GM19023 (cell line): ENCODE measurements at regions not wholly inside any gene's neighbourhood (a gene's known extent, or its start where the extent isn't known, plus 50 kb on each side); places are given as distances from the start of the nearest gene placed in this dataset.

ENCODE experiments used
- ATAC-seq: cut with Tn5 transposase; IDR thresholded peaks from one replicate; pipeline ENCODE4 v1.9.1; 2021; ENCODE audit warnings: mild to moderate bottlenecking, moderate library complexity; ENCODE audit not compliant: unreplicated experiment

GRCh38 chr1:103854279-103854678, 104.6 kb downstream of the AMY1C start:
- ATAC-seq = no peak

DNA sequence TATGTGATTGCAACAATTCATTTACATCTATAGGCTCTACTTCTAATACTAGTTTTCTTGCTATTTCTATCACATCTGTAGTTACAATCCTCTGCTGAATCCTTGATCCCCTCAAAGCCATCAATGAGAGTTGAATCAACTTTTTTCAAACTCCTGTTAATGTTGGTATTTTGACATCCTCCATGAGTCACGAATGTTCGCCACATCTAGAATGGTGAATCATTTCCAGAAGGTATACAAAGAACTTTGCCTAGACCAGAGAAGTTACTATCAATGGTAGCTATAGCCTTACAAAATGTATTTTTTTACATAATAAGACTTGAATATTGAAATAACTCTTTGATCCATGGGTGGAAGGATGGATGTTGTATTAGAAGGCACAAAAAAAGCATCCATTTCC, 110.0 kb downstream of the AMY1C start:
- ATAC-seq = no peak

DNA sequence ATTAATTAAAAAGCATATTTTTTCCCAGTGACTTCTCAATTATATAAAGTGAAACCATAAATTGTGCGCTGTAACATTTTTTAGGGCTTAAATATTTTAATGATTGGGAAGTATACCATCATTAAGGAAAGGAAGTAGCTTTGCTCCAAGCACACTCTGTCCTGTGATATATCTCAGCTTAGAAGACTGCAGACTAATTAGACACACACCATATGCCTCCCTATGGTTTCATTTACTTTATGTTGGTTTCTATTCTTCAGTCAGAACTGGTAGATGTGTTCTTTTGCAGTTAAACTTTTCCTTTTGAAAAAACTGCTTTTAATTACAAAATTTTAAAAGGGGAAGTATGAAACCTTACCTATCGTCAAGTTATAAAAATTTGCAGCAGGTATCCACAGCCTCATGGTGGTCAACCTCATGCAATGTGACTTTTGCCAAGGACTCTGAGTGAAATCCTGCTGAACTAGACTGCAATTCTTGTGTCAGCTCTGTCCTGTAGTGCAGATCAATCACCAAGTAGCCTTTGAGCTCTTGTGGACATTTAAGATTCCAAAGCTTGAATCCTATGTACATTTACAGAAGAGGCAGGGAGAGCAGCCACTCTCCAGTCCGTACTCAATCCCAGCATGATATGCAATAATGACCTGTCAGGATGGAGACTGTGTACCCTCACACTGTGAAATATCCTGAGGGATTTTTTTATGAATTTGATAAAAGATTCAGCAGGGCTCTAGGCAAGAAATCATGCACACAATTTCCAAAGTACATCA, 149.1 kb downstream of the AMY1C start:
- no peak for ATAC-seq

GRCh38 chr1:103900005-103900404, 150.3 kb downstream of the AMY1C start:
- ATAC-seq = no peak

DNA sequence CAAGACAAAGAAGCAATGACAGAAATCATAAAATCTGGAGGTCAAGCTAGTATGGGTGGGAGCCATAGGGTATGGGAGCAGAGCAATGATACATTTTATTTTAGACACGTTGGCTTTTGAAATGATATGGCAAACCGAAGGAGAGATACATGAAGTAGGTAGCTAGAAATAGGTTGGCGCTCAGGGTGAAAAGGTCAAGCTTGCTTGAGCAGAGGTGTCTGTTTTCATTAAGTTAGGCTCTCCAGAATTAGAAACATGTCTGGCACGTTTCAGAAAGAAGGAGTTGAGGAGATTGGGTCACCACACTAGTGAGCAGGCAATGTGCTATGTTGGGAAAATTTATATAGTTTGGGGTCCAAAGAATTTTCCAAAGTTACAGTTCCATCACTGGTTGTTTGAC, 151.4 kb downstream of the AMY1C start:
- ATAC-seq = no peak

DNA sequence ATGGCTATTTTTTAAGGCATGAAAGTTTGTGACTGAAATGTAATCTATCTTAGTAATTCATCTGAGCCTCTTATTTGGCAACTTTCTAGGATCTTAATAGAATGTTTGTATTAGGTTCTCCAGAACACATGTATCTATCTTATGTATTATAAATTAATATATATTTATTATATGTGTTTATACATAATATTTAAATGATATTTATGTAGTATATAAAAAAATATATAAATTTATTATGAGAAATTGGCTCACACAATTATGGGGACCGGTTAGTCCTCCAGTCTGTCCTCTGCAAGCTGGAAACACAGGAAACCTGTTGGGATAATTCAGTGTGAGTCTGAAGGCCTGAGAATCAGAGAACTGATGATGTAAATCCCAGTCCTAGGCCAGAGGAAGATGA, 155.7 kb downstream of the AMY1C start:
- no peak for ATAC-seq

DNA sequence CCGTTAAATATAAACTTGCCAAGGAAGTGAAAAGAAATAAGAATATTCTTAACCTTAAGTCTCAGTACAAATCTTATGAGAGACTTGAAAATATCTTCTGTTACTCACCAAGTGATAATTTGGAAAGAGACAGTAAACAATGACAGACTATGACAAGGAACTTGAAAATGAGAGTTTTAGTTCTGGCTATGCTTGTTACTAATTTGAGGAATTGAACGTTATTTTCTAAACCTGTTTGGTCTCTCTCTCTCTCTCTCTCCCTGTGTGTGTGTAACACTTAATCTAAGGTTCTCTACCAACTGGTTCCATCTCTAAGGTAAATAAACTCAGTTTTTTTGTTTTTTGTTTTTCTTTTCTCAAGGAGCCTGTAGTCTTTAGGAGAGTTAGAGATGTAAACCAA, 161.8 kb downstream of the AMY1C start:
- ATAC-seq = no peak

GRCh38 chr1:103917795-103918194, 168.1 kb downstream of the AMY1C start:
- no peak for ATAC-seq

GRCh38 chr1:103931891-103932290, 182.2 kb downstream of the AMY1C start:
- ATAC-seq = no peak

GRCh38 chr1:103937763-103938357, 188.2 kb downstream of the AMY1C start:
- ATAC-seq = peak; percentile 87

GRCh38 chr1:103941086-103941485, 191.4 kb downstream of the AMY1C start:
- ATAC-seq = no peak

DNA sequence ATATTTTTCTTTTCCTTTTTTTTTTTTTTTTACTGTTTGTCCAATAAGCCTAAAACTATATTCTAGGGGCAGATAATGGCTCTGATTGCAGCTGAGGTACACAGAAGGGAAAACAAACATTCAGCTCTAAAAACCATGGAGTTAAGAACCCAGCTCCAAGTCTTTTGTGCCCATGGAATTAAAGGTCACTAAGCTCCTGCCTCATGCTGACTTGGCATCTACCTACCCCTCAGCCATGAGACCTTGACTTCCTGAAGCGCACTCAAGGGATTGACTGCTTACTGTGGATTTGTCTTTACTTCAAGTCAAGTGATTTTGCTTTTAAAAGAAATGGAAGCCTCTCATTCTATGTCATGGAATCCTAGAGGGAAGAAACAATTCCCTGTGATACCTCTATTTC, 192.3 kb downstream of the AMY1C start:
- no peak for ATAC-seq

DNA sequence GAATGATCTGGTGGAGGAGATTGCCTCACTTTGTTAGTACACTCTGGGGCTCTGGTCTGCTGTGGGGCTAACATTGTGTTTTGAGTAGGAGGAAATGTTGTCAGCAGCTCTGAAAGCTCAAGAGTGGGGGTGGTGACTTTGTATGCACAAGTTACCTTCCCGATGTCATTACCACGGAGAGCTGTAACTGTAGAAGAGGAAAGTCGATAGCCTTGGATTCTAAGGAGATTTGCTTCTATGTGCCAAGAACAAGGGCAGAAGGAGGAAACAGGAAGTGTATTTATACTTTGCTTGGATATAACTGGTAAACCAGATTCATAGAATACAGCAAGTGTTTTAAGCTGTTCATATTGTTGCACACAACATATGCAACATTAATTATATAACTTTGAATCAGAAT, 196.1 kb downstream of the AMY1C start:
- ATAC-seq = no peak

DNA sequence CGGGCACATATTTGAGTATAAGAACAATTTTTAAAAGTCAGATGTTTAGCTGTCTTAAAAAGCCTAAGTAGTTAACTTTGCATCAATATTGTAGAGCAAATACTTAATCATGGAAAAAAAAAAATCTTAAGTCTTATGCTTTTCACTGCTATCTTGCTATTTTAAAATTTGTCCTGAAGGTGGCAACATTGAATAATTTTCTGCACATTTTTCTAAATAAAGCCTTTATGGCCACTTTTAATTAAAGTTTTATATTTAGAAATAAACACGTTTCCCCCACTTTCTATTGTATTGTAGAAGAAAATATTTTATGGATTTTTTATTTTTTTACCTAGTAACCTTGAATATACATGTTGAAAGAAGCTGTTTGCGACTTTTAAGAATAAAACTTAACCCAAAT, 198.8 kb downstream of the AMY1C start:
- ATAC-seq = no peak

DNA sequence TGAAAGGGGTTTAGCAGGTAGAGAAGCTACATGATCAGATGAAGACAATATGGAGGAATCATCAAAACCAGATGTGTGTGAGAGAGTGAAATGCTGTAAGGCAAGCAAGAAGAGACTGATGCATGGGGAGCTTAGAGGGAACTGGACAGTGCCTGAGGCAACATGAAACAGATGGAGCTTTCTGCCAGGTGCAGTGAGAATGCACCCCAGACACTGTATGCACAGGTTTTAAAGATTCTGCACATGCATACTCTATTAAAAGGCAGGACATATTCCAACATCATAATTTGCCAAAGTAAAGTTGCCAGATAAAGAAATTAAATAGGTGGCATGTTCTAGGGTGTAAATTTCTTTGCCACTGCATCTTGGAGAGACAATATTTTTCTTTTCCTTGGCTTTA, 200.1 kb downstream of the AMY1C start:
- no peak for ATAC-seq

DNA sequence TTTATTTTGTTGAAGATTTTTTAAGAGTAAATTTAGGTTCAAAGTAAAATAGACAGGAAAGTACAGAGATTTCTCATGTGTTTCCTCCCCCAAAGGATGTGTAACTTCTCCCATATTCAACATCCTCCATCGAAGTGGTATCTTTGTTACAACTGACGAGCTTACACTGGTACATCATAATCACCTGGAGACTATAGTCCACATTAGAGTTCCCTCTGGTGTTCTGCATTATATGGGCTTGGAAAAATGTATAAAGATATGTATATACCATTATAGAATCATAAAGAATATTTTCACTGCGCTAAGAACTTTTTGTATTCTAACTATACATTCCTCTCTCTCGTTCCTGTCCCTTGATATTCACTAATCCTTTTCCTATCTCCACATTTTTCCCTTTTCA, 203.7 kb downstream of the AMY1C start:
- no peak for ATAC-seq

DNA sequence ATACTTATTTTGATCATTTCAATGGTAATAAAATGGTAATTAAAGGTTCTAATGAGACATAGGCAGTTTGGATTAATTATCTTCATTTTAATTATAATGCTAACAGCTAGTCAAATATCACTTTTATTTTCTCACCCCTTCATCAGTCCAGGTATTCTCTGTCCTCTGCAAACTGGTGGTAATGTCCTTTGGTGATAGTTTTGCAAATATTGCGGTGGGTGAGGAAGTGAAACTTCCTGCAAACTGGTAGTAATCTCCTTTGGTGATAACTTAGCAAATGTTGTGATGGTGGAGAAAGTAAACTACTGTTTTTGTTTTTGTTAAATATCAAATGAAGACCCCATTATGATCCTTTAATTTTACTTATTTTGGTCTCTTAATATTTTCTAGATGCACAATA, 209.0 kb downstream of the AMY1C start:
- no peak for ATAC-seq

DNA sequence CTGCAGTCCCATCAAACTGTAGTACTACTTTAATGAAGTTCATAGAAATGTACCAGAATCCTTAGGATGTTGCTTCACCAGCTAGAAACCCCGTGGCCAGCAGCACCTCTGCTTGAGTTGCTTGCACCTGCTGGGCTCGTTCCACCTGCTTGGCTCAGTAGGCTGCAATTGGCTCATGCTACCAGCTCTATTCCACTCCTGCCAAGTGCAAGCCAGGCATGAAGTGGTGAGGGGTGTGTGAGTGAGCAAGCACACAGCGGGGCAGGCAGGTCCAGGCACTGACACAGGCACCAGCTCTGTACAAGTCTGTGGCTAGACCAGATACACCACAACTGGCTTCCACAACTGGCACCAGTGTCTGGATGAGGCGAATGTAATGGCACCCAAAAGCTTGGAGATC, 209.9 kb downstream of the AMY1C start:
- no peak for ATAC-seq

DNA sequence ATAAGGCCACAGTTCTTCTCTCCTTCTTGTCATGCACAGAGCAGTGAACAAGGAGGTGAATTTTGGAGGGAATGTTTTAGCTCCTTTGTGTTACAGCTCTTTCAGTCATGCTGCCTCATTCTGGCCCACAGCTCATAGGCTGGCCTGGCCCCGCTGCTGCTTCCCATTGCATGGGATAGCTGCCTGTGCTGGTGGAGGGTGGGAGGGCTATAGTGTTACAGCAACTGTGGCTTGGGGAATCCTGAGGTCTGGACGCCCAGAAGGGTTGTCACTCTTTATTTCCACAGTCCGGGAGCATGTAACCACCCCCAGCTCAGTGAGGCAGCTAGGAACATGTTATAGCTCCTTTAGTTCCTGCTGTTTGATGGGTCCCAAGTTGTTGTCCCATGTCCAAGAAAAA, 210.3 kb downstream of the AMY1C start:
- no peak for ATAC-seq

DNA sequence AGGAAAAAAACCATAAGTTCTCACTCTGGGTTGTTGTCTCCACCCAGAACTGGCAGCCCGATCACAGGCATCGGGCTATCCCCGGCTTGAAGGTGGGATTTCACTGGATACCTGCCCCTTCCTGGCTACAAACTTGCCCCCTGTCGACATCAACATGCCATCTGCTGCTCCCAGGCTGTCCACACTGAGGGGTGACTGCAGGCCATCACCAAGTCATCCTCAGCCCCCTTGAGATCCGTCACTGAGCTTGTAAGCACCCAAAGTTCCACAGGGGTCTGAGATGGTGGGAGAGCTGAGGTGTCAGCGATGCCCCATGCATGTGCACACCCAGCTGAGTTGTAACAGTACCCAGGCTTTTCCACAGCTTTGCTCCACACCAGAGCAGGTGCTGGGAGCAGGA, 211.0 kb downstream of the AMY1C start:
- no peak for ATAC-seq

GRCh38 chr1:103986792-103987191, 237.1 kb downstream of the AMY1C start:
- ATAC-seq = no peak

GRCh38 chr1:103997631-103998030, 247.9 kb downstream of the AMY1C start:
- no peak for ATAC-seq
